Stomach smooth muscle (tissue), 2 donors: ENCODE measurements at regions not wholly inside any gene's neighbourhood (a gene's known extent, or its start where the extent isn't known, plus 50 kb on each side); places are given as distances from the start of the nearest gene placed in this dataset.

Experiments
- H3K27ac ChIP-seq: one replicate; pipeline ENCODE4 v1.7.0; 2013; ENCODE audit warnings: mild to moderate bottlenecking, low read length, inconsistent platforms
- H3K27me3 ChIP-seq, 2 donors: one replicate each; pipeline ENCODE4 v1.7.0; 2013; ENCODE audit warnings: low read length in 2 of 2; ENCODE audit not compliant: insufficient read depth in 2 of 2, control insufficient read depth in 1 of 2
- H3K36me3 ChIP-seq, 2 donors: one replicate each; pipeline ENCODE4 v1.7.0; 2013; ENCODE audit warnings: low read length in 2 of 2; ENCODE audit not compliant: control insufficient read depth in 2 of 2, insufficient read depth in 2 of 2
- H3K4me1 ChIP-seq: one replicate; pipeline ENCODE4 v1.7.0; 2013; ENCODE audit warnings: low read length; ENCODE audit not compliant: control insufficient read depth, insufficient read depth
- H3K4me3 ChIP-seq, 2 donors: one replicate each; pipeline ENCODE4 v1.7.0; 2013; ENCODE audit warnings: low read length in 2 of 2
- H3K9ac ChIP-seq, 2 donors: one replicate each; pipeline ENCODE4 v1.7.0; 2013; ENCODE audit warnings: low read length in 2 of 2, mild to moderate bottlenecking in 1 of 2
- H3K9me3 ChIP-seq, 2 donors: one replicate each; pipeline ENCODE4 v1.7.0; 2013; ENCODE audit warnings: low read length in 2 of 2; ENCODE audit not compliant: control insufficient read depth in 2 of 2
- donor health status: healthy.
- donor health status: Pancreatic carcinoma.

GRCh38 chr6:132907914-132908313, 93.5 kb downstream of the RPS12 start:
- Histone ChIP-seq H3K9ac (no peak overlapping the region), H3K27ac (no peak overlapping the region), H3K4me3 (no peak overlapping the region), H3K36me3 (no peaks in the 10 kb centered on the region), H3K4me1 (no peaks in the 10 kb centered on the region), H3K9me3 (no peaks in the 10 kb centered on the region), H3K27me3 (no peaks in the 10 kb centered on the region)

DNA sequence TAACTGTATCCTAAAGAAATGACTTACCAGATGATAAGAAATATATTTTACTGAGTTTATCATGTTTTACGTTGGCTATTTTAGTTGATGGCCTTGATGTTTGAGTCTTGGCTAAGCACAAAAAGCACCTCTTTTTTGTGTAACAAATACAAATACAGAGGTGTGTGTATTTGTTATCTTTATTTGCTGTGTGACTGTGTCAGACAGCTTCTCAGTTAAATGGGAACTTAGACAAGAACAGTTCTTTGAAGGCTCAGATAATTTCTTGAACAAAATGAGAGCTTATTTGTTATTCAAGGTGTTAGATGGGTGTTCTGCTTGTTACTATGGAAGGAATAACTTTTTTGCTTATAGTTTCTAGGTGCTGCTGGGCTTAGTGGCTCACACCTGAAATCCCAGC, 95.4 kb downstream of the RPS12 start:
- H3K4me3 ChIP-seq: no peak overlapping the region
- H3K9me3 ChIP-seq: no peaks in the 10 kb centered on the region
- H3K27ac ChIP-seq: no peak overlapping the region
- H3K27me3 ChIP-seq: no peaks in the 10 kb centered on the region
- H3K9ac ChIP-seq: no peak overlapping the region
- H3K4me1 ChIP-seq: no peaks in the 10 kb centered on the region
- no peaks in the 10 kb centered on the region for H3K36me3 ChIP-seq

GRCh38 chr6:132910759-132911158, 96.4 kb downstream of the RPS12 start:
- no peak overlapping the region for H3K27ac ChIP-seq
- H3K27me3 ChIP-seq: no peaks in the 10 kb centered on the region
- no peaks in the 10 kb centered on the region for H3K9me3 ChIP-seq
- no peaks in the 10 kb centered on the region for H3K36me3 ChIP-seq
- H3K9ac ChIP-seq: no peak overlapping the region
- no peak overlapping the region for H3K4me3 ChIP-seq
- no peaks in the 10 kb centered on the region for H3K4me1 ChIP-seq

- no peaks in the 10 kb centered on the region for H3K36me3 ChIP-seq
- H3K27me3 ChIP-seq: no peaks in the 10 kb centered on the region
- no peak overlapping the region for H3K9ac ChIP-seq
- no peak overlapping the region for H3K27ac ChIP-seq
- H3K4me1 ChIP-seq: no peaks in the 10 kb centered on the region
- no peaks in the 10 kb centered on the region for H3K9me3 ChIP-seq
- peak overlapping the region; percentile 3 to 46 for H3K4me3 ChIP-seq
Measured at GRCh38 chr6:132919045-132919860, 104.9 kb downstream of the RPS12 start.

DNA sequence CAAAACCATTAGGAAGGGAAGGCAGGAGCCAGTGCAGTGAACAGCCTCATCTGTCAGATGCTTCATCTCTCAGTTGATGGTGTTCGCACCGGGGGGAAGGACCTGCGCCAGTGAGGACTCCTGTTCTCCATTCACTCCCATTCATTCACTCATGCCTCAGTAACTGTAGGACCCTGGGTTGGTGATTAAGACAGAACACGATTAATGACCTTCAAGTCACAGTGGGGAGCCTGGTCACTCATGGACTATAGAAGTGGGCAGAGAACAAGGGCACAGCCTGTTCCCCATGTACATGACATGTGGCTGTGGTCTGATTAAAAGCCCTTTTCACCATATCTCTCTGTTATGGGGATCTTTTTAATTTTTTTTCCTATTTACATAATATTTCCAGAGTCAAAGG, 113.3 kb downstream of the RPS12 start:
- Histone ChIP-seq H3K4me3 (no peak overlapping the region), H3K36me3 (no peaks in the 10 kb centered on the region), H3K9ac (no peak overlapping the region), H3K9me3 (no peaks in the 10 kb centered on the region), H3K27ac (no peak overlapping the region), H3K27me3 (no peaks in the 10 kb centered on the region), H3K4me1 (no peaks in the 10 kb centered on the region)

DNA sequence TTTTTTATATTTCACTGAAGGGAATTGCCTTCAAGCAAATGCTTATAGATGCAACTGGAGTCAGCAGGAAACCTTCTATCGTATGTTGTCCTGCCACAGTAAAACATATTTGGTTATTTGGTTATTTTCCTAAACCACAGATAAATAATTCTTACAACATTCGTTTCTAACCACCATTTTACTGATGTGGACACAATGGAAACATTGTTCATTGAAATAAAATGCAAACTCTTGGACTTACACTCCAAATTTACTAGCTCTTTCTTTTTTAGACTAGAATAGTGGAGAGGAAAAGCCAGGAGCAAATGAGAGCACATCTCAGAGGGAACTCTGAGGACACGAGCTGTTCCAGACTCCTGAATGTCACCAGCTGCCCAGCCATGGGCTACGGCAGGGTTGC, 114.8 kb downstream of the RPS12 start:
- Histone ChIP-seq H3K36me3 (no peaks in the 10 kb centered on the region), H3K27me3 (peaks cover 0 to 2% of the 10 kb centered on the region in 2 donors), H3K4me1 (no peaks in the 10 kb centered on the region), H3K27ac (no peak overlapping the region), H3K9ac (no peak overlapping the region), H3K4me3 (no peak overlapping the region), H3K9me3 (no peaks in the 10 kb centered on the region)

DNA sequence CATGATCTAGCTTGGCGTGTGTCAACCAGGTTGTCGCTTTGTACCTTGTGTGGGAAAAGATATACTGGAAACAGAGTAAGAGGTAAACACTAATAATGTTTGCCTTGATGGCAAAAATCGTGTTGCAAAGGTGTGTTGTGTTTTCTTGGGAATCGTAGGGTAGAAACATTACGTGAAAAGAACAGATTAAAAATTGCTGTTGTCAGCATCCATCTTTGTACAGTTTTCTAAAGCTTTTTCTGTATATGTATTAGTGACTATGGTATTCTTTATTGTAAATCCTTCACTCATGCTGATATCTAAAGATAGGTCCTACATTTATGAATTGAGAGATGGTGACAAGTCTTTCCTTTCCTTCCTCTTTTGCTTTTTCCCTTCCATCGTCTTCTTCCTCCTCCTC, 116.9 kb downstream of the RPS12 start:
- Histone ChIP-seq H3K9ac (no peak overlapping the region), H3K4me3 (no peak overlapping the region), H3K36me3 (no peaks in the 10 kb centered on the region), H3K9me3 (no peaks in the 10 kb centered on the region), H3K4me1 (no peaks in the 10 kb centered on the region), H3K27me3 (peaks cover 0 to 2% of the 10 kb centered on the region in 2 donors), H3K27ac (no peak overlapping the region)

GRCh38 chr6:132931936-132932514, 117.7 kb downstream of the RPS12 start:
- no peak overlapping the region for H3K4me3 ChIP-seq
- peaks cover 0 to 2% of the 10 kb centered on the region in 2 donors for H3K27me3 ChIP-seq
- no peaks in the 10 kb centered on the region for H3K36me3 ChIP-seq
- no peaks in the 10 kb centered on the region for H3K4me1 ChIP-seq
- no peaks in the 10 kb centered on the region for H3K9me3 ChIP-seq
- H3K27ac ChIP-seq: no peak overlapping the region
- H3K9ac ChIP-seq: no peak overlapping the region

GRCh38 chr6:132932588-132932987, 118.2 kb downstream of the RPS12 start:
- Histone ChIP-seq H3K4me1 (no peaks in the 10 kb centered on the region), H3K4me3 (no peak overlapping the region), H3K27me3 (peaks cover 0 to 2% of the 10 kb centered on the region in 2 donors), H3K36me3 (no peaks in the 10 kb centered on the region), H3K9ac (no peak overlapping the region), H3K27ac (no peak overlapping the region), H3K9me3 (no peaks in the 10 kb centered on the region)

- H3K27ac ChIP-seq: no peak overlapping the region
- no peak overlapping the region for H3K9ac ChIP-seq
- no peaks in the 10 kb centered on the region for H3K36me3 ChIP-seq
- peaks cover 0 to 2% of the 10 kb centered on the region in 2 donors for H3K27me3 ChIP-seq
- H3K9me3 ChIP-seq: no peaks in the 10 kb centered on the region
- no peaks in the 10 kb centered on the region for H3K4me1 ChIP-seq
- no peak overlapping the region for H3K4me3 ChIP-seq
Measured at GRCh38 chr6:132933090-132933489, 118.7 kb downstream of the RPS12 start.

- H3K36me3 ChIP-seq: no peaks in the 10 kb centered on the region
- no peak overlapping the region for H3K4me3 ChIP-seq
- no peaks in the 10 kb centered on the region for H3K9me3 ChIP-seq
- H3K27me3 ChIP-seq: peaks cover 0 to 2% of the 10 kb centered on the region in 2 donors
- H3K27ac ChIP-seq: no peak overlapping the region
- H3K4me1 ChIP-seq: no peaks in the 10 kb centered on the region
- H3K9ac ChIP-seq: no peak overlapping the region
Measured at GRCh38 chr6:132934496-132934895, 120.1 kb downstream of the RPS12 start.
